GM23248 (cell line): ENCODE measurements at regions not wholly inside any gene's neighbourhood (a gene's known extent, or its start where the extent isn't known, plus 50 kb on each side); places are given as distances from the start of the nearest gene placed in this dataset.

Experiments used
- EZH2 ChIP-seq: fragments of 200-600 bp; sonication (generic); IDR thresholded peaks from 2 replicates; pipeline ENCODE4 v1.6.1; 2018; ENCODE audit warnings: antibody characterized with exemption, mild to moderate bottlenecking; ENCODE audit not compliant: insufficient read depth, poor library complexity, severe bottlenecking
- EZH2phosphoT487 ChIP-seq: fragments of 200-600 bp; sonication (generic); IDR thresholded peaks from 2 replicates; pipeline ENCODE4 v1.6.1; 2018; ENCODE audit warnings: antibody characterized with exemption, moderate library complexity, mild to moderate bottlenecking, low read depth; ENCODE audit not compliant: insufficient read depth

- TF ChIP-seq EZH2 (no peak), EZH2phosphoT487 (no peak)
These were observed 236.3 kb downstream of the BAMBI start for GRCh38 chr10:28913436-28914237.
